HG03159 (cell line): ENCODE measurements at regions not wholly inside any gene's neighbourhood (a gene's known extent, or its start where the extent isn't known, plus 50 kb on each side); places are given as distances from the start of the nearest gene placed in this dataset.
"Not testable (repeated sequence)": the region's sequence is repeated elsewhere in the genome, so short reads cannot be mapped to it uniquely, and the experiment has no call there.

Experiments
- ATAC-seq: cut with Tn5 transposase; IDR thresholded peaks from one replicate; pipeline ENCODE4 v1.9.1; 2021; ENCODE audit warnings: mild to moderate bottlenecking, moderate library complexity; ENCODE audit not compliant: unreplicated experiment

GRCh38 chr3:40695848-40696247 lies 171.1 kb downstream of the ZNF621 start:
- ATAC-seq = no peak

- not testable (repeated sequence) for ATAC-seq
Observed at GRCh38 chr3:40698611-40699010, 173.9 kb downstream of the ZNF621 start.

- ATAC-seq = no peak
Observed at GRCh38 chr3:40701016-40701588, 176.3 kb downstream of the ZNF621 start.

- no peak for ATAC-seq
Observed at GRCh38 chr3:40704224-40704623, 179.5 kb downstream of the ZNF621 start.

GRCh38 chr3:40705663-40706062 lies 180.9 kb downstream of the ZNF621 start:
- ATAC-seq = no peak

GRCh38 chr3:40713306-40713705 lies 188.5 kb downstream of the ZNF621 start:
- ATAC-seq = no peak

- no peak for ATAC-seq
Observed at GRCh38 chr3:40713795-40714194, 189.0 kb downstream of the ZNF621 start.

- no peak for ATAC-seq
Observed at GRCh38 chr3:40714771-40715345, 190.1 kb downstream of the ZNF621 start.

- ATAC-seq = no peak
Observed at GRCh38 chr3:40715551-40715950, 190.8 kb downstream of the ZNF621 start.

GRCh38 chr3:40717471-40717870 lies 192.7 kb downstream of the ZNF621 start:
- ATAC-seq = no peak

GRCh38 chr3:40718209-40718608 lies 193.4 kb downstream of the ZNF621 start:
- ATAC-seq = peak; percentile 32

GRCh38 chr3:40718681-40719080 lies 193.9 kb downstream of the ZNF621 start:
- peak; percentile 93 for ATAC-seq

GRCh38 chr3:40719660-40720287 lies 195.0 kb downstream of the ZNF621 start:
- ATAC-seq = no peak

- ATAC-seq = no peak
Observed at GRCh38 chr3:40720341-40720740, 195.6 kb downstream of the ZNF621 start.

GRCh38 chr3:40720863-40721262 lies 196.1 kb downstream of the ZNF621 start:
- ATAC-seq = no peak

- no peak for ATAC-seq
Observed at GRCh38 chr3:40723083-40723660, 198.4 kb downstream of the ZNF621 start.

- ATAC-seq = no peak
Observed at GRCh38 chr3:40725031-40725430, 200.3 kb downstream of the ZNF621 start.

- ATAC-seq = no peak
Observed at GRCh38 chr3:40731445-40731844, 206.7 kb downstream of the ZNF621 start.

GRCh38 chr3:40736943-40737342 lies 212.2 kb downstream of the ZNF621 start:
- no peak for ATAC-seq

GRCh38 chr3:40737343-40737742 lies 212.6 kb downstream of the ZNF621 start:
- no peak for ATAC-seq

GRCh38 chr3:40739971-40740370 lies 215.2 kb downstream of the ZNF621 start:
- ATAC-seq = no peak

GRCh38 chr3:40741729-40742128 lies 217.0 kb downstream of the ZNF621 start:
- no peak for ATAC-seq
